Loucy (cell line): ENCODE measurements at regions not wholly inside any gene's neighbourhood (a gene's known extent, or its start where the extent isn't known, plus 50 kb on each side); places are given as distances from the start of the nearest gene placed in this dataset.

Experiments
- CTCF ChIP-seq: fragments of 200-600 bp; sonication (generic); conservative IDR thresholded peaks from 2 replicates; pipeline ENCODE4 v1.5.1; 2014; ENCODE audit warnings: mild to moderate bottlenecking, antibody characterized with exemption, low read length
- EZH2phosphoT487 ChIP-seq: fragments of 200-600 bp; IDR thresholded peaks from 2 replicates; pipeline ENCODE4 v1.6.1; 2018; ENCODE audit warnings: antibody characterized with exemption, mild to moderate bottlenecking, moderate library complexity, borderline replicate concordance

GRCh38 chr18:38602341-38602740 lies 1036.7 kb upstream of the CELF4 start:
- TF ChIP-seq CTCF (no peak), EZH2phosphoT487 (no peak)
